ENCODE measurements at regions not wholly inside any gene's neighbourhood (a gene's known extent, or its start where the extent isn't known, plus 50 kb on each side); places are given as distances from the start of the nearest gene placed in this dataset.

- TF ChIP-seq ZBTB11 (CRISPR knock-in tag; IDR thresholded peaks at IDR 0.05) (no peak), PBX3 (IDR thresholded peaks at IDR 0.05; ENCODE audit: insufficient replicate concordance, low read depth, low read length) (no peak), TARDBP (IDR thresholded peaks at IDR 0.05; ENCODE audit: borderline replicate concordance) (no peak)
- TF ChIP-seq, protein P1, sequence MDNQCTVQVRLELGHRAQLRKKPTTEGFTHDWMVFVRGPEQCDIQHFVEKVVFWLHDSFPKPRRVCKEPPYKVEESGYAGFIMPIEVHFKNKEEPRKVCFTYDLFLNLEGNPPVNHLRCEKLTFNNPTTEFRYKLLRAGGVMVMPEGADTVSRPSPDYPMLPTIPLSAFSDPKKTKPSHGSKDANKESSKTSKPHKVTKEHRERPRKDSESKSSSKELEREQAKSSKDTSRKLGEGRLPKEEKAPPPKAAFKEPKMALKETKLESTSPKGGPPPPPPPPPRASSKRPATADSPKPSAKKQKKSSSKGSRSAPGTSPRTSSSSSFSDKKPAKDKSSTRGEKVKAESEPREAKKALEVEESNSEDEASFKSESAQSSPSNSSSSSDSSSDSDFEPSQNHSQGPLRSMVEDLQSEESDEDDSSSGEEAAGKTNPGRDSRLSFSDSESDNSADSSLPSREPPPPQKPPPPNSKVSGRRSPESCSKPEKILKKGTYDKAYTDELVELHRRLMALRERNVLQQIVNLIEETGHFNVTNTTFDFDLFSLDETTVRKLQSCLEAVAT (IDR thresholded peaks at IDR 0.05): no peak
These were observed 58.7 kb upstream of the BBX start (continued) for GRCh38 chr3:107464037-107464436.

GRCh38 chr3:107465064-107465631 is 57.6 kb upstream of the BBX start:
- BruUV-seq (replicated peaks): no TSS peak
- TF ChIP-seq LARP7 (IDR thresholded peaks at IDR 0.05): no peak
- 0 out of 2 replicates have a peak, but pooled peaks have one; percentile 22 for TF ChIP-seq RUNX3 (IDR thresholded peaks at IDR 0.05; ENCODE audit: low read length)
- TF ChIP-seq MEF2A (IDR thresholded peaks at IDR 0.05; ENCODE audit: insufficient read depth, low read depth, low read length): no peak
- no peak for TF ChIP-seq ZNF274 (IDR thresholded peaks at IDR 0.05; ENCODE audit: insufficient read depth, insufficient read length)
- no peaks in the 10 kb centered on the region for H3K4me1 ChIP-seq (ENCODE audit: control insufficient read depth, insufficient read depth, low read length)
- H3K36me3 ChIP-seq (ENCODE audit: control insufficient read depth in 2 of 2, insufficient read depth in 2 of 2, low read length in 1 of 2): no peaks in the 10 kb centered on the region
- H3K4me2 ChIP-seq (ENCODE audit: control insufficient read depth, insufficient read depth): no peak overlapping the region
- FAIRE-seq (no peak), ATAC-seq (peak; percentile 74), DNase-seq (ENCODE audit: low read depth, low spot score) (no peak)
- no peak overlapping the region for H2AFZ ChIP-seq (ENCODE audit: control insufficient read depth, low read depth, low read length)
- ChIA-PET RAD21 (ENCODE audit: unreplicated experiment) (no interaction called here), SMC1A (ENCODE audit: uncharacterized antibody, unreplicated experiment) (no interaction called here), CTCF (no interaction called here), POLR2A (no interaction called here)
- intact Hi-C loops (cut with micrococcal nuclease; ENCODE audit: unreplicated experiment) (no loop called here), in situ Hi-C loops (cut with MboI) (no loop called here)
- no peak overlapping the region for H3K4me3 ChIP-seq
- H3K27ac ChIP-seq (ENCODE audit: control insufficient read depth, insufficient read depth): no peak overlapping the region
- no peak overlapping the region for H3K9ac ChIP-seq (ENCODE audit: control insufficient read depth, insufficient read depth, low read length)
- WGBS (ENCODE audit: insufficient coverage, insufficient replicate concordance, low lambda C conversion rate, missing lambda C conversion rate): 19% methylated on average over 3 of the region's 3 CpGs
- H3K79me2 ChIP-seq (ENCODE audit: control insufficient read depth, insufficient read depth, low read length): no peaks in the 10 kb centered on the region
- no peaks in the 10 kb centered on the region for H4K20me1 ChIP-seq (ENCODE audit: control insufficient read depth, insufficient read depth)
- no peaks in the 10 kb centered on the region; a peak in 1 of 4 replicates for H3K27me3 ChIP-seq (replicated peaks in 1 of 2; ENCODE audit: control insufficient read depth in 2 of 2, insufficient read depth in 2 of 2, low read length in 1 of 2)
- no peaks in the 10 kb centered on the region for H3K9me3 ChIP-seq (replicated peaks; ENCODE audit: control insufficient read depth, insufficient read depth, low read length)

Measured in GM12878 (cell line).